Myocyte (in vitro differentiated cells): ENCODE measurements at regions not wholly inside any gene's neighbourhood (a gene's known extent, or its start where the extent isn't known, plus 50 kb on each side); places are given as distances from the start of the nearest gene placed in this dataset.

Source experiments
- DNase-seq: peaks from one replicate; pipeline ENCODE4 v3.0.0-alpha.2; 2012; ENCODE audit warnings: low read depth

GRCh38 chr5:116361979-116362577 is 212.5 kb downstream of the SEMA6A start:
- DNase-seq = no peak

GRCh38 chr5:116361171-116361967 is 213.3 kb downstream of the SEMA6A start:
- DNase-seq = no peak

- peak; percentile 89 for DNase-seq
These were observed 214.4 kb downstream of the SEMA6A start for GRCh38 chr5:116360008-116360853.

- DNase-seq = no peak
These were observed 215.0 kb downstream of the SEMA6A start for GRCh38 chr5:116359592-116359991.

GRCh38 chr5:116358911-116359418 is 215.7 kb downstream of the SEMA6A start:
- no peak for DNase-seq

GRCh38 chr5:116358015-116358523 is 216.6 kb downstream of the SEMA6A start:
- no peak for DNase-seq

- no peak for DNase-seq
These were observed 218.6 kb downstream of the SEMA6A start for GRCh38 chr5:116355819-116356601.

- DNase-seq = no peak
These were observed 219.9 kb downstream of the SEMA6A start for GRCh38 chr5:116354699-116355098.

- DNase-seq = no peak
These were observed 227.0 kb downstream of the SEMA6A start for GRCh38 chr5:116347657-116348056.

GRCh38 chr5:116343961-116344360 is 230.7 kb downstream of the SEMA6A start:
- peak; percentile 42 for DNase-seq
